ENCODE measurements at regions not wholly inside any gene's neighbourhood (a gene's known extent, or its start where the extent isn't known, plus 50 kb on each side); places are given as distances from the start of the nearest gene placed in this dataset.

DNA sequence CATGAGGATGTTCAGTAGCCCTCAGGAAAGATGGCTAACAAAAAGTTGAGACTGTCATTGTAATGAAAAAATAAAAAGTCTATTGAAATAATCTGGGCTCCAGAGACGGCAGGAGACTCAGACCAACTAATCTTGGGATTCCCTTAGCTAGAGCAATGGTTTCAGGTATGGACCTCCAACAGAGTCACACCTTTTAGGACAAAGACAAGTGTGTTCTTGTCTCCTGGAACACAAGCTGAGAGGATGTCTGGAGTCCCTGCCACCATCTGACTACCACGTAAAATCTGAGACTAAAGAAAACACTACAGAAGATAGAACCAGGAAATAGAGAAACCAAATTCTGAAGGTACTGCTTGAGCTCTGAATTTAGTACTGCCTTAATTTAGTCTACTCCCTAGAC, 103.3 kb upstream of the RBBP8 start:
- TF ChIP-seq POLR2A (IDR thresholded peaks at IDR 0.05), result no peak
- TF ChIP-seq, protein P1, sequence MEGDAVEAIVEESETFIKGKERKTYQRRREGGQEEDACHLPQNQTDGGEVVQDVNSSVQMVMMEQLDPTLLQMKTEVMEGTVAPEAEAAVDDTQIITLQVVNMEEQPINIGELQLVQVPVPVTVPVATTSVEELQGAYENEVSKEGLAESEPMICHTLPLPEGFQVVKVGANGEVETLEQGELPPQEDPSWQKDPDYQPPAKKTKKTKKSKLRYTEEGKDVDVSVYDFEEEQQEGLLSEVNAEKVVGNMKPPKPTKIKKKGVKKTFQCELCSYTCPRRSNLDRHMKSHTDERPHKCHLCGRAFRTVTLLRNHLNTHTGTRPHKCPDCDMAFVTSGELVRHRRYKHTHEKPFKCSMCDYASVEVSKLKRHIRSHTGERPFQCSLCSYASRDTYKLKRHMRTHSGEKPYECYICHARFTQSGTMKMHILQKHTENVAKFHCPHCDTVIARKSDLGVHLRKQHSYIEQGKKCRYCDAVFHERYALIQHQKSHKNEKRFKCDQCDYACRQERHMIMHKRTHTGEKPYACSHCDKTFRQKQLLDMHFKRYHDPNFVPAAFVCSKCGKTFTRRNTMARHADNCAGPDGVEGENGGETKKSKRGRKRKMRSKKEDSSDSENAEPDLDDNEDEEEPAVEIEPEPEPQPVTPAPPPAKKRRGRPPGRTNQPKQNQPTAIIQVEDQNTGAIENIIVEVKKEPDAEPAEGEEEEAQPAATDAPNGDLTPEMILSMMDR (IDR thresholded peaks at IDR 0.05), result no peak

Data from lower leg skin (tissue), 3 donors.